MM.1S (cell line): ENCODE measurements at regions not wholly inside any gene's neighbourhood (a gene's known extent, or its start where the extent isn't known, plus 50 kb on each side); places are given as distances from the start of the nearest gene placed in this dataset.

Experiments used
- CTCF ChIP-seq: fragments of 300-600 bp; sonication (generic); IDR thresholded peaks from 2 replicates; pipeline ENCODE4 v1.5.1; 2016; ENCODE audit warnings: antibody characterized with exemption, low read length, mixed read lengths
- EZH2 ChIP-seq: fragments of 300-600 bp; sonication (generic); optimal IDR thresholded peaks from 2 replicates; pipeline ENCODE3; 2017; ENCODE audit warnings: low read depth, mild to moderate bottlenecking, antibody characterized with exemption, low read length, mixed read lengths

- TF ChIP-seq EZH2 (no peak), CTCF (no peak)
Measured at GRCh38 chr2:133846476-133846875, 278.2 kb upstream of the NCKAP5 start.
